ENCODE measurements at regions not wholly inside any gene's neighbourhood (a gene's known extent, or its start where the extent isn't known, plus 50 kb on each side); places are given as distances from the start of the nearest gene placed in this dataset.

- no peak for DNase-seq (ENCODE audit: low read depth)
- in situ Hi-C loops (cut with HindIII; ENCODE audit: low pct_unique_long_range_greater_than_20kb, low sequenced_read_pairs) = no loop called here
Observed at GRCh38 chr7:134391223-134391622, 67.7 kb downstream of the AKR1B1 start.

- DNase-seq (ENCODE audit: low read depth) = no peak
- in situ Hi-C loops (cut with HindIII; ENCODE audit: low pct_unique_long_range_greater_than_20kb, low sequenced_read_pairs) = no loop called here
Observed at GRCh38 chr7:134388336-134389019, 70.4 kb downstream of the AKR1B1 start.

- DNase-seq (ENCODE audit: low read depth) = no peak
- in situ Hi-C loops (cut with HindIII; ENCODE audit: low pct_unique_long_range_greater_than_20kb, low sequenced_read_pairs) = no loop called here
Observed at GRCh38 chr7:134378562-134378961, 61.8 kb upstream of the SLC35B4 start.

- in situ Hi-C loops (cut with HindIII; ENCODE audit: low pct_unique_long_range_greater_than_20kb, low sequenced_read_pairs) = no loop called here
- DNase-seq (ENCODE audit: low read depth) = no peak
Observed at GRCh38 chr7:134376693-134377092, 60.0 kb upstream of the SLC35B4 start.

GRCh38 chr7:134375206-134375605, 58.5 kb upstream of the SLC35B4 start:
- DNase-seq (ENCODE audit: low read depth) = no peak
- in situ Hi-C loops (cut with HindIII; ENCODE audit: low pct_unique_long_range_greater_than_20kb, low sequenced_read_pairs) = no loop called here

GRCh38 chr7:134374791-134375190, 58.1 kb upstream of the SLC35B4 start:
- in situ Hi-C loops (cut with HindIII; ENCODE audit: low pct_unique_long_range_greater_than_20kb, low sequenced_read_pairs) = no loop called here
- DNase-seq (ENCODE audit: low read depth) = no peak

- in situ Hi-C loops (cut with HindIII; ENCODE audit: low pct_unique_long_range_greater_than_20kb, low sequenced_read_pairs) = no loop called here
- DNase-seq (ENCODE audit: low read depth) = peak; percentile 10
Observed at GRCh38 chr7:134374291-134374690, 57.6 kb upstream of the SLC35B4 start.

GRCh38 chr7:134372858-134373257, 56.1 kb upstream of the SLC35B4 start:
- no peak for DNase-seq (ENCODE audit: low read depth)
- in situ Hi-C loops (cut with HindIII; ENCODE audit: low pct_unique_long_range_greater_than_20kb, low sequenced_read_pairs) = no loop called here

GRCh38 chr7:134371971-134372370, 55.2 kb upstream of the SLC35B4 start:
- in situ Hi-C loops (cut with HindIII; ENCODE audit: low pct_unique_long_range_greater_than_20kb, low sequenced_read_pairs) = no loop called here
- no peak for DNase-seq (ENCODE audit: low read depth)

GRCh38 chr7:134371536-134371935, 54.8 kb upstream of the SLC35B4 start:
- DNase-seq (ENCODE audit: low read depth) = no peak
- in situ Hi-C loops (cut with HindIII; ENCODE audit: low pct_unique_long_range_greater_than_20kb, low sequenced_read_pairs) = no loop called here

GRCh38 chr7:134370135-134370534, 53.4 kb upstream of the SLC35B4 start:
- no peak for DNase-seq (ENCODE audit: low read depth)
- in situ Hi-C loops (cut with HindIII; ENCODE audit: low pct_unique_long_range_greater_than_20kb, low sequenced_read_pairs) = no loop called here

- peak; percentile 48 for DNase-seq (ENCODE audit: low read depth)
Observed at GRCh38 chr7:134368851-134369544, 52.3 kb upstream of the SLC35B4 start.

GRCh38 chr7:134367956-134368749, 51.4 kb upstream of the SLC35B4 start:
- no peak for DNase-seq (ENCODE audit: low read depth)
- in situ Hi-C loops (cut with HindIII; ENCODE audit: low pct_unique_long_range_greater_than_20kb, low sequenced_read_pairs) = no loop called here

More at GRCh38 chr7:134368851-134369544, 52.3 kb upstream of the SLC35B4 start:
- in situ Hi-C loops (cut with HindIII; ENCODE audit: low pct_unique_long_range_greater_than_20kb, low sequenced_read_pairs) = no loop called here

All from Caki2 (cell line).